WERI-Rb-1 (cell line): ENCODE measurements at regions not wholly inside any gene's neighbourhood (a gene's known extent, or its start where the extent isn't known, plus 50 kb on each side); places are given as distances from the start of the nearest gene placed in this dataset.
A peak's percentile ranks its signal among the peaks of the same experiment; 100 is the strongest.

Experiments
- DNase-seq: peaks from one replicate; pipeline ENCODE4 v3.0.0-alpha.2; 2020
- H3K27ac ChIP-seq: fragments of 250-450 bp; sonication (Bioruptor Pico); 2 replicates; pipeline ENCODE4 v1.5.1; 2020; ENCODE audit warnings: mild to moderate bottlenecking, moderate library complexity
- H3K27me3 ChIP-seq: fragments of 250-450 bp; sonication (Bioruptor Pico); 2 replicates; pipeline ENCODE4 v1.5.1; 2021; ENCODE audit warnings: mild to moderate bottlenecking, low read depth, moderate library complexity; ENCODE audit not compliant: insufficient read depth, severe bottlenecking
- H3K36me3 ChIP-seq: fragments of 250-450 bp; sonication (Bioruptor Pico); 2 replicates; pipeline ENCODE4 v1.5.1; 2020; ENCODE audit warnings: mild to moderate bottlenecking, moderate library complexity
- H3K4me3 ChIP-seq: 2 replicates; pipeline ENCODE4 v1.5.1; 2011; ENCODE audit warnings: low read depth, mild to moderate bottlenecking, control low read depth, low read length
- H3K9me3 ChIP-seq: fragments of 250-450 bp; sonication (Bioruptor Pico); 2 replicates; pipeline ENCODE4 v1.5.1; 2021; ENCODE audit warnings: mild to moderate bottlenecking, moderate library complexity; ENCODE audit not compliant: severe bottlenecking
- CTCF ChIP-seq: IDR thresholded peaks from 2 replicates; pipeline ENCODE4 v1.5.1; 2011; ENCODE audit warnings: low read depth, mild to moderate bottlenecking, control low read depth, inconsistent platforms, low read length

- DNase-seq = no peak
- no peaks in the 10 kb centered on the region for H3K36me3 ChIP-seq
- H3K27ac ChIP-seq = no peak overlapping the region
- no peaks in the 10 kb centered on the region for H3K27me3 ChIP-seq
- H3K4me3 ChIP-seq = no peak overlapping the region
- peak; percentile 5; the same call in 1 of the 2 replicates for TF ChIP-seq CTCF
- H3K9me3 ChIP-seq = no peaks in the 10 kb centered on the region
Measured at GRCh38 chr16:85422632-85423550, 190.2 kb upstream of the GSE1 start.

- no peaks in the 10 kb centered on the region for H3K9me3 ChIP-seq
- no peaks in the 10 kb centered on the region for H3K27me3 ChIP-seq
- no peak for DNase-seq
- H3K27ac ChIP-seq = no peak overlapping the region
- H3K36me3 ChIP-seq = no peaks in the 10 kb centered on the region
- H3K4me3 ChIP-seq = no peak overlapping the region
- TF ChIP-seq CTCF = no peak
Measured at GRCh38 chr16:85423631-85424030, 189.5 kb upstream of the GSE1 start.

GRCh38 chr16:85424260-85425073 is 188.7 kb upstream of the GSE1 start:
- Histone ChIP-seq H3K9me3 (no peaks in the 10 kb centered on the region), H3K27me3 (no peaks in the 10 kb centered on the region), H3K4me3 (no peak overlapping the region), H3K27ac (no peak overlapping the region), H3K36me3 (no peaks in the 10 kb centered on the region)
- no peak for TF ChIP-seq CTCF
- no peak for DNase-seq

- TF ChIP-seq CTCF = no peak
- Histone ChIP-seq H3K9me3 (no peaks in the 10 kb centered on the region), H3K27ac (no peak overlapping the region), H3K36me3 (no peaks in the 10 kb centered on the region), H3K27me3 (no peaks in the 10 kb centered on the region), H3K4me3 (no peak overlapping the region)
- no peak for DNase-seq
Measured at GRCh38 chr16:85425074-85425662, 188.0 kb upstream of the GSE1 start.

- TF ChIP-seq CTCF = no peak
- Histone ChIP-seq H3K9me3 (no peaks in the 10 kb centered on the region), H3K27me3 (no peaks in the 10 kb centered on the region), H3K27ac (no peak overlapping the region), H3K4me3 (no peak overlapping the region), H3K36me3 (no peaks in the 10 kb centered on the region)
- DNase-seq = no peak
Measured at GRCh38 chr16:85426806-85427205, 186.3 kb upstream of the GSE1 start.
